Hepatocyte (in vitro differentiated cells): ENCODE measurements at regions not wholly inside any gene's neighbourhood (a gene's known extent, or its start where the extent isn't known, plus 50 kb on each side); places are given as distances from the start of the nearest gene placed in this dataset.

Source experiments
- CTCF ChIP-seq: fragments of 200-600 bp; sonication (generic); IDR thresholded peaks from 2 replicates; pipeline ENCODE4 v1.5.1; 2016; ENCODE audit warnings: antibody characterized with exemption, mild to moderate bottlenecking; ENCODE audit not compliant: poor library complexity
- EZH2 ChIP-seq: fragments of 200-600 bp; sonication (generic); IDR thresholded peaks from 2 replicates; pipeline ENCODE4 v1.6.1; 2016; ENCODE audit warnings: antibody characterized with exemption, mild to moderate bottlenecking, borderline replicate concordance

- TF ChIP-seq CTCF (no peak), EZH2 (no peak)
Measured at GRCh38 chr1:201688514-201688913, 140.4 kb upstream of the IPO9 start.
